Erythroblast (primary cell): ENCODE measurements at regions not wholly inside any gene's neighbourhood (a gene's known extent, or its start where the extent isn't known, plus 50 kb on each side); places are given as distances from the start of the nearest gene placed in this dataset.

Source experiments
- GATA1 ChIP-seq: IDR thresholded peaks from 2 replicates; pipeline ENCODE4 v1.6.1; 2011; ENCODE audit warnings: low read depth, mild to moderate bottlenecking, control low read depth, low read length, moderate library complexity
- POLR2A ChIP-seq: IDR thresholded peaks from 2 replicates; pipeline ENCODE4 v1.6.1; 2011; ENCODE audit warnings: mild to moderate bottlenecking, low read length

- TF ChIP-seq POLR2A (no peak), GATA1 (no peak)
These were observed 91.2 kb downstream of the POU3F3 start for GRCh38 chr2:104945121-104945520.
